NCI-H1436 (cell line): ENCODE measurements at regions not wholly inside any gene's neighbourhood (a gene's known extent, or its start where the extent isn't known, plus 50 kb on each side); places are given as distances from the start of the nearest gene placed in this dataset.
"Not testable (repeated sequence)": the region's sequence is repeated elsewhere in the genome, so short reads cannot be mapped to it uniquely, and the experiment has no call there.

Experiments
- DNase-seq: peaks from one replicate; lab custom pipeline; 2025; lab: John Stamatoyannopoulos, UW

GRCh38 chr7:87007038-87007437, 52.4 kb downstream of the ELAPOR2 start:
- no peak for DNase-seq

GRCh38 chr7:87004956-87005355, 54.5 kb downstream of the ELAPOR2 start:
- no peak for DNase-seq

GRCh38 chr7:87003872-87004798, 55.3 kb downstream of the ELAPOR2 start:
- peak; percentile 47 for DNase-seq

- DNase-seq = no peak
These were observed 58.2 kb downstream of the ELAPOR2 start for GRCh38 chr7:87001214-87001613.

GRCh38 chr7:87000344-87000743, 59.1 kb downstream of the ELAPOR2 start:
- DNase-seq = no peak

- no peak for DNase-seq
These were observed 59.7 kb downstream of the ELAPOR2 start for GRCh38 chr7:86999750-87000149.

GRCh38 chr7:86995814-86996213, 63.6 kb downstream of the ELAPOR2 start:
- DNase-seq = no peak

GRCh38 chr7:86995052-86995725, 64.3 kb downstream of the ELAPOR2 start:
- no peak for DNase-seq

GRCh38 chr7:86991771-86992191, 67.7 kb downstream of the ELAPOR2 start:
- DNase-seq = no peak

- no peak for DNase-seq
These were observed 68.2 kb downstream of the ELAPOR2 start for GRCh38 chr7:86991093-86991769.

- DNase-seq = no peak
These were observed 70.0 kb downstream of the ELAPOR2 start for GRCh38 chr7:86989407-86989806.

GRCh38 chr7:86987834-86988233, 71.6 kb downstream of the ELAPOR2 start:
- not testable (repeated sequence) for DNase-seq

- not testable (repeated sequence) for DNase-seq
These were observed 72.1 kb downstream of the ELAPOR2 start for GRCh38 chr7:86987358-86987757.

- DNase-seq = not testable (repeated sequence)
These were observed 74.1 kb downstream of the ELAPOR2 start for GRCh38 chr7:86985342-86985741.

- DNase-seq = not testable (repeated sequence)
These were observed 75.8 kb downstream of the ELAPOR2 start for GRCh38 chr7:86983654-86984053.

GRCh38 chr7:86981937-86982336, 77.5 kb downstream of the ELAPOR2 start:
- DNase-seq = not testable (repeated sequence)

- DNase-seq = no peak
These were observed 78.3 kb downstream of the ELAPOR2 start for GRCh38 chr7:86981127-86981526.

GRCh38 chr7:86980223-86980622, 79.2 kb downstream of the ELAPOR2 start:
- no peak for DNase-seq

- DNase-seq = no peak
These were observed 80.5 kb downstream of the ELAPOR2 start for GRCh38 chr7:86978808-86979506.

GRCh38 chr7:86976958-86977357, 82.5 kb downstream of the ELAPOR2 start:
- no peak for DNase-seq

GRCh38 chr7:86975914-86976313, 83.5 kb downstream of the ELAPOR2 start:
- no peak for DNase-seq

- DNase-seq = no peak
These were observed 84.0 kb downstream of the ELAPOR2 start for GRCh38 chr7:86975449-86975848.
